COLO829 (cell line): ENCODE measurements at regions not wholly inside any gene's neighbourhood (a gene's known extent, or its start where the extent isn't known, plus 50 kb on each side); places are given as distances from the start of the nearest gene placed in this dataset.
"Not testable (repeated sequence)": the region's sequence is repeated elsewhere in the genome, so short reads cannot be mapped to it uniquely, and the experiment has no call there.

ENCODE experiments used
- DNase-seq: peaks from one replicate; pipeline ENCODE4 v3.0.0; 2012; ENCODE audit warnings: low spot score

DNA sequence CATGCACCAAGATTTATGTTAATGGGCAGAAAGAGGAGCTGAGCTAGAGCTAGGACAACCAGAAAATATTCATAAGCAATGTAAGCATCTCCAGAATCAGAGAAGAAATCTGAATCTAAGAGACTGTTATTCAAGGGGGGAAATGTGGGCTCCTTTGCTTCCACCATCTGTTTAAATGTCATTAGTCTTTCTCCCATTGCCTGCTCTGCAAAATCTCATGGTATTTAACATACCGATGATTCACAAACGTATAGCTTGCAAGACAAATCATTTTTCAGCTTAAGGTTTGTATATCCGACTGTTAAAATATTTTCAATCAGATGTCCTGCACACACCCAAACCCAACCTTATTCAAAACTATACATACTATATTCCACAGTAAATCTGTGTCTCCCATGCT, 133.4 kb upstream of the TACR3 start:
- DNase-seq, result no peak

DNA sequence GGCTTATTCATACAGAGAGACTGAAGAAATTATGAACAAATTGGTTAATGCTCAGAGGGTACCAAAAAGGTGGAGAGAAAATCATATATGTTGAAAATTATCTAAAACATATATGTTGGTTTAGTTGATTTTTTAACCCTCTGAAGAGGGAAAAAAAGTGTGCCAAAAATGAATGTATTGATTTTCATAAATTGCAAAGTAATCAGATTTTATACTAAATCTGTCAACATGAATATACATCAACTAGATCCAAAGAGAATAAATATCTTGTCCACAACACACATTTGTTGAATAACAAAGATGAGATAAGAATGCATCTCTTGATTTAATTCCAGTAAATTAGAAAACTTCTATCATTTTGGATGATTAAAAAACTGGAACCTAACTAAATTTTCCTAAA, 125.3 kb upstream of the TACR3 start:
- no peak for DNase-seq

DNA sequence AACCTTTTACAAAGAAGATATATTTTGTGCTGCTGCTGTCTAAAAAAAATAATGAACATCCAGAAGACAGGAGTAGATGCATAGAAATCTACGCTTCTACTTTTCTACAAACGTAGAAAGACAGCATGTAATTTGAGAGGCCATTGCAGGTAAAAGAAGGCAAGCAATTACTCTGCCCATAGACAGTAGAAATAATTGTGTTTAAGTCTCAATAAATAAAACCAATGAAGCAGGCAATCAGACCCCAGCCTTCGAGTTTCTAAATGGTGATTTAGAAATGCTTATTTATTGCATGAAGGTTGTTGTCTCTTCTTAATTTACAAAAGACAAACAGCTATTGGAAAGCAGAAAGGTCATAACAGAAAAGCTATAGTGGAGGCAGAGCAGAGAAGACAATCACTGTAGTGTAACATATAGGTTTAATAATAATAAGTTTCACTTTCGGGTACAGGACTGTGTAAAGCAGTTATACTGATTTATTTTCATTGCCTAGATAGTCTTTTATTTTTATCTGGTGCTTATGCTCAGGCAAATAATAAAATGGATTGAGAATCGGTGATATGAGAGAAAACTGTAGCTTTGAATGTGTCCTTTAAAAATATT, 123.0 kb upstream of the TACR3 start:
- no peak for DNase-seq

DNA sequence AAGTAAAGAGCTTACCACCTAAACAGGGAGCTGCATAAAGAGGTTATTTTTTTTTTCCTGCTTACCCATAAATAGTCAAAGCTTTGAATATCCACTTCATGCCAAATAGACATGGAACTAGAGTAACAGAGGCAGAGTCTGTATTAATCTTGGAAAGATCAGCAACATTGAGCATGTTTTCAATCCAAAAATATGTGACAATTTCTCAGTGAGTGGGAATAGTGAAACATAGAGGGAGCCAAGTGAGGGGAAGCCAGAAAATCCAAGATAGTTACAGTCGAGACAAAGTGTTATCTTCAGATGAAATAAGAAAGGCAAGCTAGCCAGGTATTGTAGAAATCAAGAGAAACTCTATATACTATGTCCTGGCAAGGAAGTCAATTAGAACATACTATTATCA, 122.3 kb upstream of the TACR3 start:
- DNase-seq, result no peak

DNA sequence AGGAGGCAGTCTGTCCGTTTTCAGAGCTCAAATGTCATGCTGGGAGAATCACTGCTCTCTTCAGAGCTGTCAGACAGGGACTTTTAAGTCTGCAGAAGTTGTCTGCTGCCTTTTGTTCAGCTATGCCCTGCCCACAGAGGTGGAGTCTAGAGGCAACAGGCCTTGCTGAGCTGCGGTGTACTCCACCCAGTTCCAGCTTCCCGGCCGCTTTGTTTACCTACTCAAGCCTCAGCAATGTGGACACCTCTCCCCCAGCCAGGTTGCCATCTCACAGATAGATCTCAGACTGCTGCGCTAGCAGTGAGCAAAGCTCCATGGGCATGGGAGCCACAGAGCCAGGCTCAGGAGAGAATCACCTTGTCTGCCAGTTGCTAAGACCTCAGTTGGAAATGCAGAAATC, 90.5 kb upstream of the TACR3 start:
- DNase-seq, result not testable (repeated sequence)

DNA sequence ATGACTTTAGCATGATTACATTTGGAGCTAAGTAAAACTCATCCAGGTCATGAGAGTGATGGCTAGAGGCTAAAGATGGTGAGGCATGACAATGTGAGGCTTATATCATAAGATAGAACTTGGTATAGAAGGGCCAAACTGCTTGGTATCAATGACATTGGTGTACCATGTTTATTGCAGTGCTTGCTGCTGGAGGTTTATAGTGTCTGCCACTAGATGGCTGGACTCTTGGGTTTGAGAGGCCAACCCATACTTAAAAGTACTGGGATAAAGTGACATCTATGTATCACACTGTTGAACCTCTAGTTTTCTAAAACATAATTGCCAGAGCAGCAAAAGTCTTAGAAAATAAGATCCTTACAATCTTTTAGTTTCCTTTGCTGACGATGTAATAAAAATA, 83.0 kb upstream of the TACR3 start:
- DNase-seq, result no peak

DNA sequence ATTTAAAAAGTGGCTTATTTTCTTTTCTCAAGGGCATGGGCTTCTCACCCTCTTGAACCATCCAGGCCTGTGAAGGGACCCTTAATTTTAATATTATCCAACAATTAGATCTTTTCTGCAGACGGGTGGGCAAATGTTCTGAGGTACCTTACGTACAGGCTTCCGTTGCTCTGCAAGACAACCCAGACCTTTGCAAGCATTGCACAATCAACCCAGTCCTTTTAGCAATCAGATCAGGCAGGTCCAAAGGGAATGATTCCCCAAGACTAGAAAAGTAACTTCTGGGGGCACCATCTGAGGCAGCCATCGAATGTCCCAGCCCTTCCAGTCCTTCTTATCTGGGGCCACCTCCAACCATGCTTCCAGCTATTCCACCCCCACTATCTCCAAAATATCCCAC, 67.3 kb upstream of the TACR3 start:
- DNase-seq, result no peak

DNA sequence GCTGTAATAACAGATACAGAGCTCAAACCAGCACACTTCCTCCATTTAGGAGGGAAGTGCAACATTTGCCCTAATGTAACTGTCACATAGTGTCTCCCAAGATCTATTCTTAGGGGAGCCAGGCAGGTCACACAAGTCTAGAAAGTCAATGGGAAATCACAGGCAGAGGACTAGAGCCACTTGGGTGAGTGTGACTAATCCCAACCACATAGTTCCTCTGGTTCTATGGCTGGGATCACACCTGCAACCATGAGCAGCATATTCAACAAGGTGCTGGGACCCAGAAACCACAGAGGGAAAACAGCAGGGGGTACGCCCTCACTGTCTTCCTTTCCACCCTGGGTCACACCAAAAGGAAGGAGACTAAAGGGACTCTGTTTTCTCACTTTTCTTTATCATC, 66.8 kb upstream of the TACR3 start:
- no peak for DNase-seq

DNA sequence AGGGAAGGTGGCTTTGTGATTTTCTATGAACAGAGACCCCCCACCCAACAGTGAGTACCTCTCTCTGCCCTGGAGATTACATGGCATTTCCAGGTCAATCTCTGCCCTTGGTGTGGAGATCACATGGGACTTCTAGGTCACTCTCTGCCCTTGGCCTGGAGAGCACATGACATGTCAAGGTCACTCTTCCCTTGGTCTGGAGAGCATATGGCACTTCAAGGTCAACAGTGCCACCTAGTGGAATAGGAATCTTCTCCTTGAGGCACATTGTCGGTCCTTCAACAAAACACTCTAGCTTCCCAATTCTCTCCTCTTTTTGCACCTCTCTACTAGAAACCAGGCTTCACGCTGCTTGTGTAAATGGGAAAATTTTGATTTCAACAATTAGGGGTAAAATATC, 66.2 kb upstream of the TACR3 start:
- peak; percentile 52 for DNase-seq

DNA sequence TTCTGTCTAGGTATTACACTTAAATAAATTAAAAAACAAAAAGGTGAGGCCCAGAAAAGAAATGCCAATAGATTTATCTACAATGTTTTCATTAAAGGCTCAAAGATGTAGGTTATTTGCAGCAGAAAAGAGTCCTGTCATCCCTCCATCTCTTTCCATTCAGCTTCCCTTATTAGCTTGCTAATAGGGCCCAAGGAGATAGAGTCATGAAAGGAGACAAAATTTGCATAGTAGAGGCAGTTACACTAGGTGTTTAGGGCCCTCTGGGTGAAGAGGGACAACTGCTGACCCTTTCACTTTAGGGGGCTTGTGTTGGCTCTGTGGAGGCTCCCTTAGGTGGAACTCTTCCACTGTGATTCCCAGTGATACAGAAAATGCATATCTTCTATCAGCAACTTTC, 58.4 kb upstream of the TACR3 start:
- no peak for DNase-seq

DNA sequence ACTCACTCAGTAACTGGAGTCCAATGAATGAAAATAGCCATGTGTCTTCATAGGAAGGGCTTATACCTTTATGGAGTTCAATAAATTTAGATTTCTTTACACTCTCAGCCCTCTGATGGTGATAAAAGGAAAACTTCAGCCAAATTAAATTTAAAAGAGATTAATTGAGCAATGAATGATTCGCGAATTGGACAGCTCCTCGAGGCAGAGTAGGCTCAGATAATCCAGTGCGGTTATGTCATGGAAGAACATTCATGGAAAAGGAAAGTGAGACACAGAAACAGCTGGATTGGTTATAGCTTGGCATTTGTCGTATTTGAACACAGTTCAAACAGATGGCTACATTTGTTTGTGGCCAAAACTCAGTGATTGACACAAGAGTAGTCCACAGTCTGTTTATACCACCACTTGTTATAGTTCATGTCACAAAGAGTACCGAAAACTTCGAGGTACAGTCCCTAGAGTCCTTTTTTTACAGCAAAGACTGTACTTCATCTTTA, 54.6 kb upstream of the TACR3 start:
- DNase-seq, result no peak

DNA sequence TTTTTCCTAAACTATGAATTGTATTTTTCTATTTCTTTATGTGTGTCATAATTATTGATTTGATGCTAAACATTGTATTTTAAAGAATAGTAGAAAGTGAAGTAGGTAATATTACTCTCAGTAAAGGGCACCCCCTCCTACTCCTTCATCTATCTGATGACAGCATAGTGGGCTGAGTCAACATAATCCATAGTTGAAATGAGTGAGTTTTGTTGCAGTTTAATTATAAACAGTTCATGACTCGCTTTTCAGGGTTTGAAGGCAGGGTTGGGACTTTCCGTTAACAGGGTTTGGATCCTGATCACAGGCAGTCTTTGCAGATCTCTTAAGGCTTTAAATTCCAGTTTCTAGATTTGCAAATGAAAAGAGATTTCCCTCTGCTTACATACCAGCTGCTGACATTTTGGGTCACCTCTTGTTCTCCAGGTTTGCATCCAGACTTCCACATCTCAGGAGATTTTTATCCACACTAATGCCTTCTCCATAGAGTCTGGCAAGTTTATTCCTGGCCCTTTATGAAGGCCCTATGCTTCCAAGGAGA, 54.0 kb upstream of the TACR3 start:
- DNase-seq, result no peak
